ENCODE measurements at regions not wholly inside any gene's neighbourhood (a gene's known extent, or its start where the extent isn't known, plus 50 kb on each side); places are given as distances from the start of the nearest gene placed in this dataset.

GRCh38 chrX:109312757-109313156 lies 169.1 kb downstream of the GUCY2F start:
- H3K27ac ChIP-seq (replicated peaks) = no peak overlapping the region
- TF ChIP-seq CTCF (IDR thresholded peaks at IDR 0.05; ENCODE audit: insufficient read depth, low read length) = no peak
- TF ChIP-seq SPI1 (IDR thresholded peaks at IDR 0.05; ENCODE audit: borderline replicate concordance, low read depth) = no peak
- no peak for TF ChIP-seq POLR2AphosphoS5 (IDR thresholded peaks at IDR 0.05; ENCODE audit: low read depth)
- no peak for DNase-seq (ENCODE audit: low read depth in 1 of 2, low spot score in 1 of 2)
- no peak overlapping the region for H3K4me3 ChIP-seq (replicated peaks; ENCODE audit: insufficient read depth, low read length)
- H3K27me3 ChIP-seq (ENCODE audit: insufficient read depth, poor library complexity, severe bottlenecking) = no peaks in the 10 kb centered on the region

- Histone ChIP-seq H3K27me3 (ENCODE audit: insufficient read depth, poor library complexity, severe bottlenecking) (no peaks in the 10 kb centered on the region), H3K27ac (replicated peaks) (no peak overlapping the region), H3K4me3 (replicated peaks; ENCODE audit: insufficient read depth, low read length) (no peak overlapping the region)
- TF ChIP-seq CTCF (IDR thresholded peaks at IDR 0.05; ENCODE audit: insufficient read depth, low read length) = no peak
- TF ChIP-seq REST (IDR thresholded peaks at IDR 0.05; ENCODE audit: insufficient replicate concordance, low read depth) = no peak
- no peak for TF ChIP-seq SPI1 (IDR thresholded peaks at IDR 0.05; ENCODE audit: borderline replicate concordance, low read depth)
- no peak for TF ChIP-seq POLR2AphosphoS5 (IDR thresholded peaks at IDR 0.05; ENCODE audit: low read depth)
- no peak for TF ChIP-seq GABPA (IDR thresholded peaks at IDR 0.05; ENCODE audit: low read depth)
- no peak for DNase-seq (ENCODE audit: low read depth in 1 of 2, low spot score in 1 of 2)
These were observed 171.9 kb downstream of the GUCY2F start for GRCh38 chrX:109310031-109310430.

GRCh38 chrX:109301177-109301576 lies 180.7 kb downstream of the GUCY2F start:
- no peak for TF ChIP-seq GABPA (IDR thresholded peaks at IDR 0.05; ENCODE audit: low read depth)
- no peak for TF ChIP-seq POLR2AphosphoS5 (IDR thresholded peaks at IDR 0.05; ENCODE audit: low read depth)
- no peak for TF ChIP-seq REST (IDR thresholded peaks at IDR 0.05; ENCODE audit: insufficient replicate concordance, low read depth)
- no peak for TF ChIP-seq SPI1 (IDR thresholded peaks at IDR 0.05; ENCODE audit: borderline replicate concordance, low read depth)
- no peak for TF ChIP-seq CTCF (IDR thresholded peaks at IDR 0.05; ENCODE audit: insufficient read depth, low read length)

GRCh38 chrX:109300415-109300814 lies 181.5 kb downstream of the GUCY2F start:
- no peak overlapping the region for H3K4me3 ChIP-seq (replicated peaks; ENCODE audit: insufficient read depth, low read length)
- DNase-seq (ENCODE audit: low read depth in 1 of 2, low spot score in 1 of 2) = no peak
- no peak overlapping the region for H3K27ac ChIP-seq (replicated peaks)
- TF ChIP-seq CTCF (IDR thresholded peaks at IDR 0.05; ENCODE audit: insufficient read depth, low read length) (no peak), GABPA (IDR thresholded peaks at IDR 0.05; ENCODE audit: low read depth) (no peak), POLR2AphosphoS5 (IDR thresholded peaks at IDR 0.05; ENCODE audit: low read depth) (no peak), REST (IDR thresholded peaks at IDR 0.05; ENCODE audit: insufficient replicate concordance, low read depth) (no peak), SPI1 (IDR thresholded peaks at IDR 0.05; ENCODE audit: borderline replicate concordance, low read depth) (no peak)
- H3K27me3 ChIP-seq (ENCODE audit: insufficient read depth, poor library complexity, severe bottlenecking) = no peaks in the 10 kb centered on the region

More at GRCh38 chrX:109301177-109301576, 180.7 kb downstream of the GUCY2F start:
- Histone ChIP-seq H3K4me3 (replicated peaks; ENCODE audit: insufficient read depth, low read length) (no peak overlapping the region), H3K27me3 (ENCODE audit: insufficient read depth, poor library complexity, severe bottlenecking) (no peaks in the 10 kb centered on the region), H3K27ac (replicated peaks) (no peak overlapping the region)
- no peak for DNase-seq (ENCODE audit: low read depth in 1 of 2, low spot score in 1 of 2)

Data from HL-60 (cell line).